ENCODE measurements at regions not wholly inside any gene's neighbourhood (a gene's known extent, or its start where the extent isn't known, plus 50 kb on each side); places are given as distances from the start of the nearest gene placed in this dataset.

DNA sequence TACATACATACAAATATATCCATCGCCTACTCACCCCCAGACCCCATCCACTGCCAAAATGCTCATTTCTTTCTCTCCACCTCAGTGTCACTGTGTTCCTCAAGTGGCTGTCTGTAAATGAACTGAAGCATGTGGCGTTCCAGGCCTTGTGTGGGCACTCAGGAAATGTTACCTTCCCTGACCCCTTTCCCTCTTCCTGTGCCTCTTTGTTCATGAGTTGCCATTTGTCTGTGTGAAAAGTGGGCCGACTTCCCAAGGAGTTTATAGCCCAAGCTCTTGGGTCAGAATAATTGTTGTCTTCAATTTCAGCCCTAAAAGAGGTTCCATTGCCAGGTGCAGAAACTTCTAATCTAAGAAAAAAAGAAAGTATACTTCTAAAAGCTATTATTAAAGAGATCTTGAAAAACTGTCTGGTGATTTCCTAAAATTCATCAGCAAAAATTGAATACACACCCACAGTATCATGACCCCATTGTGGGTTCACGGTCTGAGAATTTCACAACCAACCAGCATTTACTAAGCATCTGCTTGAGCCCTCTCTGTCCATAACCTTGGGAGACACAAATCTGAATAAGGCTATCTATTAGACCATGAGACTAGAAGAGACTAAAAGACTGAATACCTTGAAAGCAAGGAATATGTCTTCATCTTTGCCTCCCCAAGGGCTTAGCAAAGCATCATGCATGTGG lies 201.4 kb upstream of the EEA1 start:
- no peaks in the 10 kb centered on the region for H3K4me1 ChIP-seq
- no peaks in the 10 kb centered on the region for H3K9me3 ChIP-seq
- H3K36me3 ChIP-seq = no peaks in the 10 kb centered on the region
- TF ChIP-seq, protein P1, sequence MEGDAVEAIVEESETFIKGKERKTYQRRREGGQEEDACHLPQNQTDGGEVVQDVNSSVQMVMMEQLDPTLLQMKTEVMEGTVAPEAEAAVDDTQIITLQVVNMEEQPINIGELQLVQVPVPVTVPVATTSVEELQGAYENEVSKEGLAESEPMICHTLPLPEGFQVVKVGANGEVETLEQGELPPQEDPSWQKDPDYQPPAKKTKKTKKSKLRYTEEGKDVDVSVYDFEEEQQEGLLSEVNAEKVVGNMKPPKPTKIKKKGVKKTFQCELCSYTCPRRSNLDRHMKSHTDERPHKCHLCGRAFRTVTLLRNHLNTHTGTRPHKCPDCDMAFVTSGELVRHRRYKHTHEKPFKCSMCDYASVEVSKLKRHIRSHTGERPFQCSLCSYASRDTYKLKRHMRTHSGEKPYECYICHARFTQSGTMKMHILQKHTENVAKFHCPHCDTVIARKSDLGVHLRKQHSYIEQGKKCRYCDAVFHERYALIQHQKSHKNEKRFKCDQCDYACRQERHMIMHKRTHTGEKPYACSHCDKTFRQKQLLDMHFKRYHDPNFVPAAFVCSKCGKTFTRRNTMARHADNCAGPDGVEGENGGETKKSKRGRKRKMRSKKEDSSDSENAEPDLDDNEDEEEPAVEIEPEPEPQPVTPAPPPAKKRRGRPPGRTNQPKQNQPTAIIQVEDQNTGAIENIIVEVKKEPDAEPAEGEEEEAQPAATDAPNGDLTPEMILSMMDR (IDR thresholded peaks at IDR 0.05) = no peak
- no peak for TF ChIP-seq POLR2A (IDR thresholded peaks at IDR 0.05)
- no peak overlapping the region for H3K4me3 ChIP-seq
- intact Hi-C loops (cut with DNase I; ENCODE audit: low total_unique reads) = no loop called here
- no peak overlapping the region for H3K27ac ChIP-seq
- no peaks in the 10 kb centered on the region for H3K27me3 ChIP-seq
- no peak for DNase-seq

DNA sequence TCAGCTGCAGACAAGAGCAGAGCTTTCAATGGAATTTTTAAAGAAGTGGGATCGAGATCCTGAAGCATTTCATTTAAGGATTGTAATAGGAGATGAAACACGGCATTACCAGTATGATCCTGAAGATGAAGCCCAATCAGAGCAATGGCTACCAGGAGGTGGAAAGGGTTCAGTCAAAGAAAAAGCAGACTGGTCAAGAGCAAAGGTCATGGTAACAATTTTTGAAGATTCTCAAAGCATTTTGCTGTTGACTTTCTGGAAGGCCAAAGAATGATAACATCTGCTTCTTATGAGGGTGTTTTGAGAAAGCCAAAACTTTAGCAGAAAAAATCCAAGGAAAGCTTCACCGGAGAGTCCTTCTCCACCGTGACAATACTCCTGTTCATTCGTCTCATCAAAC lies 204.3 kb upstream of the EEA1 start:
- no peaks in the 10 kb centered on the region for H3K4me1 ChIP-seq
- DNase-seq = no peak
- no peaks in the 10 kb centered on the region for H3K36me3 ChIP-seq
- H3K27me3 ChIP-seq = no peaks in the 10 kb centered on the region
- TF ChIP-seq, protein P1 (IDR thresholded peaks at IDR 0.05) = no peak
- TF ChIP-seq POLR2A (IDR thresholded peaks at IDR 0.05) = no peak
- no peaks in the 10 kb centered on the region for H3K9me3 ChIP-seq
- intact Hi-C loops (cut with DNase I; ENCODE audit: low total_unique reads) = no loop called here
- H3K4me3 ChIP-seq = no peak overlapping the region
- H3K27ac ChIP-seq = no peak overlapping the region

- H3K9me3 ChIP-seq = no peaks in the 10 kb centered on the region
- intact Hi-C loops (cut with DNase I; ENCODE audit: low total_unique reads) = no loop called here
- H3K4me1 ChIP-seq = no peaks in the 10 kb centered on the region
- H3K4me3 ChIP-seq = no peak overlapping the region
- H3K27ac ChIP-seq = no peak overlapping the region
- H3K27me3 ChIP-seq = no peaks in the 10 kb centered on the region
- H3K36me3 ChIP-seq = no peaks in the 10 kb centered on the region
- DNase-seq = no peak
- TF ChIP-seq, protein P1 (IDR thresholded peaks at IDR 0.05) = no peak
- no peak for TF ChIP-seq POLR2A (IDR thresholded peaks at IDR 0.05)
Observed at GRCh38 chr12:93134175-93134890, 205.2 kb upstream of the EEA1 start.

- H3K4me1 ChIP-seq = no peaks in the 10 kb centered on the region
- intact Hi-C loops (cut with DNase I; ENCODE audit: low total_unique reads) = no loop called here
- H3K4me3 ChIP-seq = no peak overlapping the region
Observed at GRCh38 chr12:93134893-93135285, 205.8 kb upstream of the EEA1 start.

More at GRCh38 chr12:93134893-93135285, 205.8 kb upstream of the EEA1 start:
- TF ChIP-seq, protein P1 (IDR thresholded peaks at IDR 0.05) = no peak
- no peak for TF ChIP-seq POLR2A (IDR thresholded peaks at IDR 0.05)
- no peak for DNase-seq
- no peak overlapping the region for H3K27ac ChIP-seq
- H3K36me3 ChIP-seq = no peaks in the 10 kb centered on the region
- no peaks in the 10 kb centered on the region for H3K9me3 ChIP-seq
- no peaks in the 10 kb centered on the region for H3K27me3 ChIP-seq

All from uterus (tissue), 3 donors.